ENCODE measurements at regions not wholly inside any gene's neighbourhood (a gene's known extent, or its start where the extent isn't known, plus 50 kb on each side); places are given as distances from the start of the nearest gene placed in this dataset.

- H3K9me3 ChIP-seq = no peaks in the 10 kb centered on the region
- intact Hi-C loops (cut with DNase I; ENCODE audit: low total_unique reads) (no loop called here), in situ Hi-C loops (cut with MboI; ENCODE audit: low sequenced_read_pairs in 4 of 4) (no loop called here)
- H3K27ac ChIP-seq = no peak overlapping the region
- H3K36me3 ChIP-seq = no peaks in the 10 kb centered on the region
- H3K4me3 ChIP-seq = no peak overlapping the region
- no peaks in the 10 kb centered on the region for H3K4me1 ChIP-seq
- TF ChIP-seq, protein P1, sequence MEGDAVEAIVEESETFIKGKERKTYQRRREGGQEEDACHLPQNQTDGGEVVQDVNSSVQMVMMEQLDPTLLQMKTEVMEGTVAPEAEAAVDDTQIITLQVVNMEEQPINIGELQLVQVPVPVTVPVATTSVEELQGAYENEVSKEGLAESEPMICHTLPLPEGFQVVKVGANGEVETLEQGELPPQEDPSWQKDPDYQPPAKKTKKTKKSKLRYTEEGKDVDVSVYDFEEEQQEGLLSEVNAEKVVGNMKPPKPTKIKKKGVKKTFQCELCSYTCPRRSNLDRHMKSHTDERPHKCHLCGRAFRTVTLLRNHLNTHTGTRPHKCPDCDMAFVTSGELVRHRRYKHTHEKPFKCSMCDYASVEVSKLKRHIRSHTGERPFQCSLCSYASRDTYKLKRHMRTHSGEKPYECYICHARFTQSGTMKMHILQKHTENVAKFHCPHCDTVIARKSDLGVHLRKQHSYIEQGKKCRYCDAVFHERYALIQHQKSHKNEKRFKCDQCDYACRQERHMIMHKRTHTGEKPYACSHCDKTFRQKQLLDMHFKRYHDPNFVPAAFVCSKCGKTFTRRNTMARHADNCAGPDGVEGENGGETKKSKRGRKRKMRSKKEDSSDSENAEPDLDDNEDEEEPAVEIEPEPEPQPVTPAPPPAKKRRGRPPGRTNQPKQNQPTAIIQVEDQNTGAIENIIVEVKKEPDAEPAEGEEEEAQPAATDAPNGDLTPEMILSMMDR (IDR thresholded peaks at IDR 0.05 in 4 of 5, conservative IDR thresholded peaks at IDR 0.05 in 1 of 5) = no peak
- no peak for TF ChIP-seq POLR2A (IDR thresholded peaks at IDR 0.05)
- H3K27me3 ChIP-seq = no peaks in the 10 kb centered on the region
- DNase-seq (no peak), ATAC-seq (no peak)
Observed at GRCh38 chr4:135515295-135515694, 1313.7 kb upstream of the PABPC4L start.

- no peak for ATAC-seq
- Histone ChIP-seq H3K4me3 (no peak overlapping the region), H3K27ac (no peak overlapping the region), H3K9me3 (no peaks in the 10 kb centered on the region), H3K4me1 (no peaks in the 10 kb centered on the region), H3K36me3 (no peaks in the 10 kb centered on the region), H3K27me3 (no peaks in the 10 kb centered on the region)
- no peak for DNase-seq
- no peak for TF ChIP-seq POLR2A (IDR thresholded peaks at IDR 0.05)
- TF ChIP-seq, protein P1 (IDR thresholded peaks at IDR 0.05 in 4 of 5, conservative IDR thresholded peaks at IDR 0.05 in 1 of 5) = no peak
- in situ Hi-C loops (cut with MboI; ENCODE audit: low sequenced_read_pairs in 4 of 4) (no loop called here), intact Hi-C loops (cut with DNase I; ENCODE audit: low total_unique reads) (no loop called here)
Observed at GRCh38 chr4:135510582-135510981, 1309.0 kb upstream of the PABPC4L start.

DNA sequence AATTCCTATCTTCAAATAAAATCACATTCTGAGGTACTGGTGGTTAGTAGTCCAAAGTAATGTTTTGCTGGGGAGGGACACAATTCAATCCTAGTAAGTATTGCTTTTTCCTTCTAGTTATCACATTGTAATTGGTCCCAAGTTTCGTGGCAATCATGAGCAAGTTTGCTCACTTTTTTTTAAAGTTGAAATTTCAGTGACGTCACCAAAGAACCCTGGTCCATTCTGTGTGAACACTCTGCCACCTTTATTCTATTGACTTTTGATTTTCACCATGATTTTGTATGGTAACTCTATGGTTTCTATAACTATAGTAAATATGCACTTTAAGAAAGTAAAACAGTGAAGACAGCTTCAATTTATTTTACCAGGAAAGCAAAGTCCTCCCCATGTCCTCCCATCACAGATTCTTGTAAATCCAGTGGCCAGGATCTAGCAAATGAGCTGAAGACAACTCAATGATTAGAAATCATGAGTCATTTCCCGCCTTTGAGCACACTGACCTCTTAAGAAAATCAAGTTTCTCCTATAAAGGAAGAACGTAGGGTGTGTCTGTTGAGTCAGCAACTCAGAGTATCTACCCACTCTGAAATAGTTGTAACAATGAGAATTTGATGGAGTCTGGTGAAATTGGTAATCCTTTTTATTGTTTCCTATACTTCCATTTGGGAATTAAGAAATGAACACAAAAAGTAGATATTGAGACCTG, 1306.6 kb upstream of the PABPC4L start:
- ATAC-seq = no peak
- H3K4me3 ChIP-seq = no peak overlapping the region
- TF ChIP-seq, protein P1 (IDR thresholded peaks at IDR 0.05 in 4 of 5, conservative IDR thresholded peaks at IDR 0.05 in 1 of 5) = no peak
- no peak for TF ChIP-seq POLR2A (IDR thresholded peaks at IDR 0.05)
- no peaks in the 10 kb centered on the region for H3K9me3 ChIP-seq
- no peaks in the 10 kb centered on the region for H3K4me1 ChIP-seq
- no peaks in the 10 kb centered on the region for H3K27me3 ChIP-seq
- H3K27ac ChIP-seq = no peak overlapping the region
- no peaks in the 10 kb centered on the region for H3K36me3 ChIP-seq
- in situ Hi-C loops (cut with MboI; ENCODE audit: low sequenced_read_pairs in 4 of 4) (no loop called here), intact Hi-C loops (cut with DNase I; ENCODE audit: low total_unique reads) (no loop called here)
- DNase-seq = no peak

- Histone ChIP-seq H3K36me3 (no peaks in the 10 kb centered on the region), H3K27me3 (no peaks in the 10 kb centered on the region), H3K9me3 (no peaks in the 10 kb centered on the region), H3K4me3 (no peak overlapping the region), H3K27ac (no peak overlapping the region), H3K4me1 (no peaks in the 10 kb centered on the region)
- no peak for TF ChIP-seq POLR2A (IDR thresholded peaks at IDR 0.05)
- TF ChIP-seq, protein P1 (IDR thresholded peaks at IDR 0.05 in 4 of 5, conservative IDR thresholded peaks at IDR 0.05 in 1 of 5) = no peak
- DNase-seq (no peak), ATAC-seq (no peak)
- in situ Hi-C loops (cut with MboI; ENCODE audit: low sequenced_read_pairs in 4 of 4) (no loop called here), intact Hi-C loops (cut with DNase I; ENCODE audit: low total_unique reads) (no loop called here)
Observed at GRCh38 chr4:135497563-135498152, 1296.1 kb upstream of the PABPC4L start.

Data from gastrocnemius medialis (tissue), 4 donors.